NT2/D1 (cell line): ENCODE measurements at regions not wholly inside any gene's neighbourhood (a gene's known extent, or its start where the extent isn't known, plus 50 kb on each side); places are given as distances from the start of the nearest gene placed in this dataset.

ENCODE experiments used
- SUZ12 ChIP-seq: IDR thresholded peaks from 2 replicates; pipeline ENCODE4 v1.6.1; 2011; ENCODE audit not compliant: insufficient read length, insufficient read depth; ENCODE audit errors: extremely low read depth
- YY1 ChIP-seq: IDR thresholded peaks from 2 replicates; pipeline ENCODE4 v1.6.1; 2011; ENCODE audit not compliant: insufficient read length, insufficient read depth
- ZNF274 ChIP-seq: IDR thresholded peaks from 2 replicates; pipeline ENCODE4 v1.6.1; 2011; ENCODE audit warnings: mild to moderate bottlenecking, low read depth, low read length

GRCh38 chr3:31232055-31233025 lies 300.4 kb upstream of the STT3B start:
- TF ChIP-seq YY1 (no peak), ZNF274 (no peak), SUZ12 (no peak)
